Kidney tubule cell (primary cell): ENCODE measurements at regions not wholly inside any gene's neighbourhood (a gene's known extent, or its start where the extent isn't known, plus 50 kb on each side); places are given as distances from the start of the nearest gene placed in this dataset.
"Not testable (repeated sequence)": the region's sequence is repeated elsewhere in the genome, so short reads cannot be mapped to it uniquely, and the experiment has no call there.

Experiments used
- DNase-seq: peaks from one replicate; pipeline ENCODE4 v3.0.0-alpha.2; 2018; ENCODE audit warnings: low spot score

- DNase-seq, result not testable (repeated sequence)
Observed at GRCh38 chr2:52006821-52007366, 975.0 kb upstream of the NRXN1 start.

GRCh38 chr2:52000151-52000855 lies 968.4 kb upstream of the NRXN1 start:
- no peak for DNase-seq

GRCh38 chr2:51998890-51999289 lies 967.0 kb upstream of the NRXN1 start:
- no peak for DNase-seq

DNA sequence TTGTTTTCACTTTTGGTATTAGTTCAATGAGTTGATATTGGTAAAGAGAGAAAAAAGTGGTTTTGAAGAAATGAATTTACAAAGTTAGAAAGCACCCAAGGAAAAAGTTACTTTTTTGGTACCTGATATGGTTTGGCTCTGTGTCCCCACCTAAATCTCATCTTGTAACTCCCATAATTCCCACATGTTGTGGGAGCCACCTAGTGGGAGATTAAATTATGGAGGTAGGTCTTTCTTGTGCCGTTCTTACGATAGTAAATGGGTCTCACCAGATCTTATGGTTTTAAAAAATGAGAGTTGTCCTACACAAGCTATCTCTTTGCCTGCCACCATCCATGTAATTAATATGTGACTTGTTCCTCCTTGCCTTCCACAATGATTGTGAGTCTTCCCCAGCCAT lies 965.6 kb upstream of the NRXN1 start:
- DNase-seq, result no peak

GRCh38 chr2:51995293-51995692 lies 963.4 kb upstream of the NRXN1 start:
- DNase-seq, result no peak

DNA sequence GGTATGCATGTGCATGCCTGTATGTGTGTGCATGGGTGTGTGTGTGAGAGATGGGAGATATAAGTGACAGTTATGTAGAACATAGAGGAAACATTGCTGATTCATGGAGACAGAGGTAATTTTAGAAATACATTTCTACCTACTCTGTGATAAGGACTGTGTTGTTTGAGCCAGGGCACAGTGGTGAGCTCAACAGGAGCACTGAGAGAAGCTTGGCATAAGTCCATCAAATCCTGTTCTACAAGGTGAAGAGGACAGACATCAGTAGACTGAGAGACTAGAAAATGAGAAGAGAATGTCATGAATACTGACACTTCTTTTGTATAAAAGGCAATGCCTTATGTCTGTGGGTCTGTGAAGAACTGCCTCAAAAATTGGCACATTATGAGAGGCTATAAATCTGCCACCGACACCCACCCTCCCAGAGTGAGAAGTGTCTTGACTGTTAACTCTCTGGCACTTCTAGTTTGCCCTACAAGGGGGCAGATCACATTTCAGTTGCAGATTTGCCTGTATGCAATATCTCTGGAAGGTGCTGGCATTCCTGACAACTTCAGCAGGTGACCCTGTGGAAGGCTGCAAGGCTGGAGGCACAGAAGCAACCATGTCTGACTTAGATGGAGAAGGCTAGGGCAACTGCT lies 962.3 kb upstream of the NRXN1 start:
- DNase-seq, result no peak

GRCh38 chr2:51990684-51991083 lies 958.8 kb upstream of the NRXN1 start:
- DNase-seq, result no peak

DNA sequence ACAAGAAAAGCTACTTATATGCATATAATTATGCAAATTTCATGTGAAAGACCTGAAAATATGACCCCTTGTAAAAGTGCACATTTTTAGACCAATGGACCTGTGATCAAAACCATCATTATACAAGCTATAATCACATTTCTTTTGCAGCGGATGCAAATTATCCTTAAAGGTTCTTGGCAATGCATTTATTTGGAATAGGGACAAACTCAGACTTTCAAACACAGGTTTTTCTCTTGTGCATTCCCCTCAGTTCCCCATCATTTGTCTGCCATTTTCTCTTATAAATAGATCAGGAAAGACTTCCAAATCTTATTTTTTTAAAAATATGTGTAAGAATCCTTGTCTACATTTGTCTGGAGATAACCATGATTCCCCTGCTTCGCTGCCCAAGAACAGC lies 954.2 kb upstream of the NRXN1 start:
- DNase-seq, result no peak

DNA sequence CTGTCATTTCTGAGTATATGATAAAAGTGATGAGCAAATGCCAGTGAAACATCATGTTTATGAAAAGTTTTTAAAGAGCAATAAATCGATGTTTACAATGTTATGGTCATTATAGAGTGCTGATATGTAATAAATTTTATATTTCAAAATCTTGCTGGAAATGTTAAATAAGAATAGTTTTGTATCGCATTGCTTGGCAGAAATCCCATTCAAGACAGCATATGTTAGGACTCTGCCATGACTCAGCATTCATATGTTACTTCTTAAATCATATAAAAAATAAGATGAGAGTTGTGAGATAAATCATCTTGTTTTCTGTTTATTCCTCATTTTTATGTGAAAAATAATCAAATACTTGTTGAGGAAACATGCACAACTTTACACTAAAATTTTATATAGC lies 949.9 kb upstream of the NRXN1 start:
- DNase-seq, result no peak

- DNase-seq, result no peak
Observed at GRCh38 chr2:51976623-51977022, 944.7 kb upstream of the NRXN1 start.

- no peak for DNase-seq
Observed at GRCh38 chr2:51971136-51971535, 939.2 kb upstream of the NRXN1 start.

GRCh38 chr2:51969347-51969746 lies 937.4 kb upstream of the NRXN1 start:
- DNase-seq, result no peak

- peak; percentile 34 for DNase-seq
Observed at GRCh38 chr2:51960841-51961335, 929.0 kb upstream of the NRXN1 start.

GRCh38 chr2:51960281-51960680 lies 928.3 kb upstream of the NRXN1 start:
- DNase-seq, result no peak

GRCh38 chr2:51959696-51960095 lies 927.8 kb upstream of the NRXN1 start:
- DNase-seq, result no peak

GRCh38 chr2:51953931-51954330 lies 922.0 kb upstream of the NRXN1 start:
- no peak for DNase-seq

GRCh38 chr2:51921076-51921475 lies 889.1 kb upstream of the NRXN1 start:
- no peak for DNase-seq

DNA sequence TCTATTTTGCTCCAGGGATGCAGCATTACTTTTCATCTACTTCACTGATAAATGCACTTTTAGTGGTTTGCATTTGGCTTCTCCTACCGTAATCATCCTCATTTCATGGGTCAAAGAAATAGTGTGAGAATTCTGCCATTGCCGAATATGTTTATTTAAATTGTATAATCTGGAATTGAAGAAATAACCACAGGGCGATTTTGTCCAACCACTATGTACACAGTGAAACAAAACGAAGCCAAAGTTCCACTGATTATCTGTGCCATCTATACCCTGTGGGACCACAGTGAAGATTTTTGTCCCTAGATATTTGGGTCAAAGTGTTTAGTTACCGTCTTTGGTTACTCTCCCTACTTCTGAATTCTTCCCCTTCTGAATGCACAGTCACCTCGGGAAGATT lies 888.6 kb upstream of the NRXN1 start:
- DNase-seq, result no peak

DNA sequence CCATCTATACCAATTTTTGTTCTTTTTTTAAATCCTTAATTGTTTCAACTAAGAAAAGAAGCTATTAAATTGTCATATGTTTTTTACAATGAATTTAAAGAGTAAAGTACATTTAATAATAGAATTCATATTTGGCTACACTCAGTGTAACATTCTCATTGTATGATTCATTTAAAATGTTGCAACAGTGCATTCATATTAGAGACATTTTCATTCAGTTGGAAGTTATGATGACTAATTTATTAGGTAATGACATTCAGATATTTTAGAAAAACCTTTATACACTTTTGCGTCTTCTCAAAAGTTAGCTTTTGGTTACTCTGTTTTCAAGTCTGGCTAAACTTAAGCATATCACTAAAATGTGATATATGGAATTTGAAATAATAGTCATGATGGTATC lies 887.5 kb upstream of the NRXN1 start:
- no peak for DNase-seq

- no peak for DNase-seq
Observed at GRCh38 chr2:51918113-51918512, 886.2 kb upstream of the NRXN1 start.

DNA sequence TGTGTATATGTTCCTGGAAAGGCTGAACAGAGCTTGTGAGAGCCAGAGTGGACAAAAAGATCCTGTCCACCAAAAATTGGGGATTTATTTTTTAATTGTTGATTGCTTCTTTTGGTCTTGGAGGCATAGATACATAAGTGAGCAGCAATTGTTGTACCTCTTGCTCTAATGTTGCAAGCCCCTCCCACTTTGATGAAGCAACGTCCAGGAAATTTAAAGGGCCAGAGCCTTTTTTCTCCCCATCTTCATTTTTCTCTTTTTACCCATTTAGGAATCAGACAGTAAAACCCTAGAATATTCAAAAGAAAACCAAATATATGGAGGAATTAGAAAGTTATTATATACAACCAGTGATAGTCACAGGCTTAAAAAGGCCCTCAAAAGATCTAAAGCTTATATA lies 871.8 kb upstream of the NRXN1 start:
- no peak for DNase-seq

DNA sequence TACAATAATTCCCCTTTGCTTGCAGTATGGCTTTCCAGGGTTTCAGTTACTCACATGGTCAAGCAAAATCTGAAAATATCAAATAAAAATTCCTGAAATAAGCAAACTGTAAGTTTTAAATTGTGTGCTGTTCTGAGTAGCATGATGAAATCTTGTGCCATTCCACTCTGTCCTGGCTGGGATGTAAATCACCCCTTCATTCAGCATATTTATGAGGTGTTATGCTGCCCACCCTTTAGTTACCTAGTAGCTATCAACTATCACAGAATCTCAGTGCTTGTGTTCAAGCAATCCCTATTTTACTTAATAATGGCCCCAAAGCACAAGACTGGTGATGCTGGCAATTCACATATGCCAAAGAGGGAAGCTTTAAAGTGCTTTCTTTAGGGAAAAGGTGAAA lies 867.7 kb upstream of the NRXN1 start:
- DNase-seq, result no peak

DNA sequence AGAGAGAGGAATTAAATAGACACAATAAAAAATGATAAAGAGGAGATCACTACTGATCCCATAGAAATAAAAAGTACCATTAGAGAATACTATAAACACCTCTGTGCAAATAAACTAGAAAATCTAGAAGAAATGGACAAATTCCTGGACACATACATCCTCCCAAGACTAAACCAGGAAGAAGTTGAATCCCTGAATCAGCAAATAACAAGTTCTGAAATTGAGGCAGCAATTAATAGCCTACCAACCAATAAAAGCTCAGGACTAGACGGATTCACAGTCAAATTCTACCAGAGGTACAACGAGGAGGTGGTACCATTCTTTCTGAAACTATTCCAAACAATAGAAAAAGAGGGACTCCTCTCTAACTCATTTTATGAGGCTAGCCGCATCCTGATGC lies 862.7 kb upstream of the NRXN1 start:
- not testable (repeated sequence) for DNase-seq

DNA sequence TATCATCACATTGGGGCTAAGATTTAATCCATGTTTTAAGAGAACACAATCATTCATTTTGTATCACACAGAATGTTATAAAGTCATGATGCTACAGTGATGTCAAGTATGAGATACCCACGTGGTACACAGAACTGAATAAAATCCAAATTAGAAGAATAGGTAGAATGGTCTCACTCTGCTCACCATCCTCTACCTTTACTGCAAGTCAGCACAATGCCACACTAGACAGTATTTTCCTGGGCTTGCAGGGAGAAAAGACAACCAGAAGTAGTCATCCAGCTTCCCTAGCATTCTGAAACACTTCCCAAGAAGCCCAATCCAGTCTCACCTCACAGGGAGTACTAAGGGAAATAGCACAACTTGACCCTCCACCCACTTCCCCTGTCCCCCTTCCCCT lies 856.2 kb upstream of the NRXN1 start:
- DNase-seq, result no peak
